Adipocyte (in vitro differentiated cells): ENCODE measurements at regions not wholly inside any gene's neighbourhood (a gene's known extent, or its start where the extent isn't known, plus 50 kb on each side); places are given as distances from the start of the nearest gene placed in this dataset.

Experiments
- DNase-seq: peaks from one replicate; pipeline ENCODE4 v3.0.0-alpha.2; 2015; ENCODE audit warnings: low read depth
- H3K27me3 ChIP-seq: replicated peaks from 2 replicates; pipeline ENCODE4 v1.7.0; 2013; ENCODE audit warnings: mild to moderate bottlenecking, low read length, moderate library complexity; ENCODE audit not compliant: control insufficient read depth, insufficient read depth
- H3K36me3 ChIP-seq: 2 replicates; pipeline ENCODE4 v1.7.0; 2013; ENCODE audit warnings: low read length, mild to moderate bottlenecking, moderate library complexity; ENCODE audit not compliant: control insufficient read depth, insufficient read depth, severe bottlenecking
- H3K4me1 ChIP-seq: 2 replicates; pipeline ENCODE4 v1.7.0; 2013; ENCODE audit warnings: mild to moderate bottlenecking, low read length, moderate library complexity; ENCODE audit not compliant: control insufficient read depth, insufficient read depth
- H3K4me3 ChIP-seq: 2 replicates; pipeline ENCODE4 v1.7.0; 2013; ENCODE audit warnings: mild to moderate bottlenecking, low read length, moderate library complexity
- H3K9ac ChIP-seq: 2 replicates; pipeline ENCODE4 v1.7.0; 2013; ENCODE audit warnings: mild to moderate bottlenecking, low read length, moderate library complexity
- H3K9me3 ChIP-seq: 2 replicates; pipeline ENCODE4 v1.7.0; 2013; ENCODE audit warnings: mild to moderate bottlenecking, low read length, moderate library complexity; ENCODE audit not compliant: control insufficient read depth

DNA sequence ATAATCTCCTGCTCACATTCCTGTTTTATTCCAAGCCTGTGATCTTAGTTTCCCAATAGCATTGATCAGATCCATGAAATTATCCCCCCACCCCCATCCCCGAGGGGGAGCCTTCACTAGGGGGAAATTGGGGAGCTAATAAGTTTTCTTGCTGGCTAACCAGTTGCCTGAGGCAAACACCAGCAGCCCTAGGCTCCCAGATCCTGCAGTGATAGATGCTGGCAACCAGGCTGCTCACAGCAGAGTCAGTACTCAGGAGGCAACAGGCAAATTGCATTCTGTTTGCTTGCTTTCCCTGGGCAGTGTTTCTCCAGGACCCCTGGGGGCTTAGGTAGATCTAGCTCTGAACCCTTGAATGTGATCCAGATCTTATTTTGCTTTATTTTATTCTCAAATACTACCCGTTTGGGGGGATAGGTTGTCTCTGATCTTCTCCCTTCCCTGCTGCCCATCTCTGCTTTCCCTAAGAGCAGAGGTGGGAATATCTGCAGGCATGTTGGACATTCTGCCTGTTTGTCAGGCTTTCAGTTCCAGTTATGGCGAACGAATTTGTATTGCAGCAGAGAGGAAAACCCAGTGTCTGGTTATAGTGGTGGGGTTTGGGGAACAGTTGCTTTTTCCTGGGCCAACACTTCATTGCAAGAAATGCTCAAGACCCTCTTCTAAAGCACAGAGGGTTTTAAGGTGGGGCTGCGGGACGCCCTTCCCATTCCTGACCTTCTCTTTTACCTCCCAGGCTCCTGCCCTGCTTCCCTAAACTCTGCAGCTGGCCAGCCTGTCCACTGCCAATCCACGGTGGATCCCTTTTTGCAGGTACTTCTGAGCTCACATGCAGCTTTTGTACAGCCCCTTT, 289.8 kb upstream of the PLXNA2 start:
- H3K36me3 ChIP-seq, result no peaks in the 10 kb centered on the region
- no peaks in the 10 kb centered on the region for H3K9me3 ChIP-seq
- peaks cover 50% of the 10 kb centered on the region for H3K27me3 ChIP-seq
- no peaks in the 10 kb centered on the region for H3K4me1 ChIP-seq
- H3K9ac ChIP-seq, result no peak overlapping the region
- no peak overlapping the region for H3K4me3 ChIP-seq
- DNase-seq, result no peak

DNA sequence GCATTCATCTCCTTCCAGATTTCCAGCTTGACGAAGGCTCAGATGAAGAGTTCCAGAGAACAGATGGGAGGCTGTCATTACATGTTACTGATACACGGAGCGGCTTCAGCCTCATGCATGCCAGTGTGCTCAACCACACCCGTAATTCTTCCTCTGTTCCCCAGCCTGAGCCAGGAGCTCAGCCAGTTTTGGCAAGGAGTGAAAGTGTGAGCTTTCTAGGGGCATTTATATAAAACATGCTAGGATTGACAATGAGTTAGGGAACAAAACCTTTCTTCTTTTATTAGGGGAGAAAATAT, 290.4 kb upstream of the PLXNA2 start:
- Histone ChIP-seq H3K9ac (no peak overlapping the region), H3K4me3 (no peak overlapping the region), H3K36me3 (no peaks in the 10 kb centered on the region), H3K27me3 (peaks cover 45% of the 10 kb centered on the region), H3K9me3 (no peaks in the 10 kb centered on the region), H3K4me1 (no peaks in the 10 kb centered on the region)
- DNase-seq, result no peak

DNA sequence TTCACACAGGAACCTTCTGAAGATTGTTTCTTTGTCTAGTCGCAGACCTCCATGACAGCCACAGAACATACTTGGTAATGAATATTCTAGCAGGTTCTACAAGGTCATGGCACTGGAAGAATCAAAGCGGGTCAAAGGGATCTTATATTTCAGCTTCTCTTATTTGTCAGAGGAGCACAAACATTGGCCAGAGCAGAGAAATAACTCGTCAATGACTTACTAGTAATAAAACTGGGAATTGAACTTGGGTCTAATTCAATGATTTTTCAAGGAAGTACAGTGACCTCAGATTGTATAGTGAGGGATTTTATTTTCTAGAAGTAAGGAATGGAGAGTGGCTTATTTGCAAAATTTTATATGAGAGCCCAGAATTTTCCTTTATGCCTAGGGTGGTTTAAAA, 290.8 kb upstream of the PLXNA2 start:
- H3K27me3 ChIP-seq, result peaks cover 42% of the 10 kb centered on the region
- H3K4me3 ChIP-seq, result no peak overlapping the region
- no peaks in the 10 kb centered on the region for H3K9me3 ChIP-seq
- DNase-seq, result no peak
- no peaks in the 10 kb centered on the region for H3K4me1 ChIP-seq
- H3K9ac ChIP-seq, result no peak overlapping the region
- H3K36me3 ChIP-seq, result no peaks in the 10 kb centered on the region

DNA sequence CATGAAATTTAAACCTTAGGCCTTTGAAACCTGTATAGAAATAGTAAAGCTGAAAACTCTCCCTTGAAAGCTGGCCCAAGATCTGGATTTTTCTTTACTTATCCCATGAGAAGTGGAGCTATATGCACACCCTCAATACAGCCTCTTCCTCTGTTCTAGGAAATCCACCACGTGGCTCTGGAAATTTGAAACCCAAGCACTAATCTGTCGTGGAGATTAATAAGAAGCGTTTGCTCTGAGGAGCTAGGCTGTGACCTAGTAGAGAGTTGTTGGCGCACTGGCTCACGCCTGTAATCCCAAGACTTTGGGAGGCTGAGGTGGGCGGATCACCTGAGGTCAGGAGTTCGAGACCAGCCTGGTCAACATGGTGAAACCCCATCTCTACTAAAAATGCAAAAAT, 291.3 kb upstream of the PLXNA2 start:
- no peaks in the 10 kb centered on the region for H3K9me3 ChIP-seq
- H3K9ac ChIP-seq, result no peak overlapping the region
- no peaks in the 10 kb centered on the region for H3K4me1 ChIP-seq
- H3K27me3 ChIP-seq, result peaks cover 39% of the 10 kb centered on the region
- H3K36me3 ChIP-seq, result no peaks in the 10 kb centered on the region
- no peak overlapping the region for H3K4me3 ChIP-seq
- no peak for DNase-seq

DNA sequence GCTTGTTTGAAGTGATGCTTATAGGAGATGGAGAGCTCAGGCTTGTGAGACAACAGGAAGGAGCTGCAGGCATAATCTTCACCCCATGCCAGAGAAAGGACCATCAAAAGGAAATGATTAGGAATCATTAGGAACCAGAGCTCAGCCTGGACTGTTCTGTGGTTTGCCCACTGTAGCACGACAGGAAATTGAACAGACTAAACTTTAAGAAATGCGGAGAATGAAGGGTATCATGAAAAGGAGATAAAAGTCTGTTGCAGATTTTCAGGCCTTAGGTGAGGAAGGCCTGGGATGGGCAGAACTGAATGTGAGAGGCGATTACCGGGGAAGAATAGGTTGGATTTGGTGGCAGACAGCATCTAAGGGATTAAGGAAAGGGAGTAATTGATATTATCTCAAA, 292.0 kb upstream of the PLXNA2 start:
- H3K36me3 ChIP-seq, result no peaks in the 10 kb centered on the region
- DNase-seq, result no peak
- no peak overlapping the region for H3K4me3 ChIP-seq
- H3K9me3 ChIP-seq, result no peaks in the 10 kb centered on the region
- H3K9ac ChIP-seq, result no peak overlapping the region
- no peaks in the 10 kb centered on the region for H3K4me1 ChIP-seq
- peaks cover 34% of the 10 kb centered on the region for H3K27me3 ChIP-seq

DNA sequence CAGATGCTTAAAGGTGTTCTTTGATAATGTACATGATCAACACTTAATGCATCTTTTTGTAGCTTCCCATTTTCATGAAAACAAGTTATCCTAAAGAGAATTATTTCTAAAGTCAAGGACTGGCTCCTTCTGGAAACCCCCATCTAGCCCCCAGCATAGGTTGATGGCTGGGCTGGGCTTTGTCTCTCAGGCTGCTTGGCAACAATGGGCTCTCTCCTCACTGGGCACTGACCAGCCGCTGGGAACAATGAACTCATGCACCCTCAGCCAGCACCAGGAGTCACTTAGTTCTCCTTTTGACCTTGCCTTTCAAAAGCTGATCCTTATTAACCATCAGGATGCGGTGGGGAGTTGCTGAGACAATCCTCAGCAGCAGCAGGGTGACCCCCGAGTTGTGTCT, 293.0 kb upstream of the PLXNA2 start:
- no peaks in the 10 kb centered on the region for H3K4me1 ChIP-seq
- H3K36me3 ChIP-seq, result no peaks in the 10 kb centered on the region
- DNase-seq, result no peak
- H3K4me3 ChIP-seq, result no peak overlapping the region
- H3K27me3 ChIP-seq, result peaks cover 27% of the 10 kb centered on the region
- no peak overlapping the region for H3K9ac ChIP-seq
- no peaks in the 10 kb centered on the region for H3K9me3 ChIP-seq

DNA sequence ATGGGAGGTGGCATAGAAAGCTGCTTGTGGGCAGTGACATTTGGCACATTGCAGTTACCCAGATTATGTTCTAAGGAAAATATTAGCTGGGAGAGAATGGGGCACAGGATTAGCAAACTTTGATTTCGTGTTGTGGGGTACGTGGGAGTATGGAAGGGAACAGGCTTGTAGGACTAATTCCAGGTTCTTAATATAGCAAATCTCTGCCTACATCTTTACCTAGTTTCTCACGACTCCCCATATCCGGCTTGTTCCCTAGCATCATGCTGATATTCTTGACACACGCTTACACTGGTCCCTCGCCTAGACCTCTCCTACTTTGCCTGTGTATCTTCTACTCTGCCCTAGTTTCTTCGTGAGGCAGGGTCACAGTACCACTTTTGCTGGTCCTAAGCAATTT, 293.9 kb upstream of the PLXNA2 start:
- Histone ChIP-seq H3K9me3 (no peaks in the 10 kb centered on the region), H3K36me3 (no peaks in the 10 kb centered on the region), H3K9ac (no peak overlapping the region), H3K4me1 (no peaks in the 10 kb centered on the region), H3K27me3 (peaks cover 24% of the 10 kb centered on the region), H3K4me3 (no peak overlapping the region)
- DNase-seq, result no peak

DNA sequence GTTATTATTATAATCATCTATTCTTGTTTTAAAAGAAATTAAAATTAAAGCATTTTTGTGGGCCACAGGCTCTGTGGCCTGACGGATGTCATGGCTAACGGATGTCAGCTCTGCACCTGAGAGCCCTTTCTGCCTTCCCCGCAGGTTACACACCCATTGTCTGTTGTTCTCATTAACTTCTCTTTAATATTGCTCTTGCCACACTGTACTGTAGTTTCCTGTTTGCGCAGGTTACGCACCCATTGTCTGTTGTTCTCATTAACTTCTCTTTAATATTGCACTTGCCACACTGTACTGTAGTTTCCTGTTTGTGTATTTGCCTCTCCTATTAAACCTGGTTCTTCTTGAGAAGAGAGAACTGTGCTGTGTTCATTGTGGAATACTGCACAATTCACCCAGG, 294.4 kb upstream of the PLXNA2 start:
- Histone ChIP-seq H3K9ac (no peak overlapping the region), H3K4me1 (no peaks in the 10 kb centered on the region), H3K9me3 (no peaks in the 10 kb centered on the region), H3K36me3 (no peaks in the 10 kb centered on the region), H3K4me3 (no peak overlapping the region), H3K27me3 (peaks cover 19% of the 10 kb centered on the region)
- DNase-seq, result no peak

DNA sequence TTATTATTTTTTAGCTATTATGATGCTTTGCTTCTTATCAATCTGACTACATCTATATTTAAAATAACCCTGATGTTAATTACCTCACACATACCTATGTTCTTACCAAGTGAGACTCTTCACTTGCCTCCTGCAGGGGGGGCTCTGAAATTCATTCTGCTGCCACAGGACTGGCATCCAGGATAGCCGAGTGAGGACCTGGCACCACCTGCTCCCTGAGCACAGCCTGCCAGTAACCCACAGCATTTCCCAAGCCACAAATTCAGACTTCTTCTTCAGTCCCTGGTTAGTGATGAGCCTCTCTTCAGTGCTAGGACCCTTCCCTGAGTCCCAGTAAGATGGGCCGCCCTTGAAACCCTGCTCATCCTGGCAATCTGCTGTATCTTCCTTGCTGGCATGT, 296.5 kb upstream of the PLXNA2 start:
- Histone ChIP-seq H3K4me1 (no peaks in the 10 kb centered on the region), H3K9me3 (no peaks in the 10 kb centered on the region), H3K36me3 (no peaks in the 10 kb centered on the region), H3K4me3 (no peak overlapping the region), H3K27me3 (peaks cover 5% of the 10 kb centered on the region), H3K9ac (no peak overlapping the region)
- no peak for DNase-seq

DNA sequence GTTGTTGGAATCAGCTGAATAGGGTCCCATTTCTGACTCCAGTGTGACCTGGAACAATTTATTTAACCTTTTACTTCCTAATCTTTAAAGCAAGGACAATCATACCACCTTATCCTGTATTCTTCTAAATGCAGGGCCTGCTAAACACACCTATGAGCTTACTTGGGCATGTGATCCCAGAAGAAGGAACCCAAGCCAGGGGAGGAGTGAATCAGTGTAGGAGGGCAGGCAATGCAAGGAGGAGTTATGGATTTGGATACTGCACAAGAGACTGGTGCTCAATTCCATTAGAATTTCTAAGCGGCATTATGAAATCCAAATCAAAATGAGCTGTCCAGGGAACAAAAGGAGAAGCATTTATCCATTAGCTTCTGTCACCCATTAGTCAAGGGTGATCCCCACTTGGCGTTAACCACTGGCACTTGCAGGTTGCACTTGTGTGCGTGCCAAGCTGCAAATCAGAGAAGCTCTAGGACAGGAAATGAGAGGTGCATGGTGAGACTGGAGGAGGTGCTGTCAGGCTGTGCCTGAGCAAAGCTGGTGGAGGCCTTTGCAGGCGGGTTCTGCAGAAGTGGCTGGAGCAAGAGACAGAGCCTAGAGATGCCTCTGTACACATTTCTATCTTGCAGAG, 297.2 kb upstream of the PLXNA2 start:
- Histone ChIP-seq H3K4me3 (no peak overlapping the region), H3K36me3 (no peaks in the 10 kb centered on the region), H3K9ac (no peak overlapping the region), H3K4me1 (no peaks in the 10 kb centered on the region), H3K27me3 (peaks cover 4% of the 10 kb centered on the region), H3K9me3 (no peaks in the 10 kb centered on the region)
- DNase-seq, result no peak

DNA sequence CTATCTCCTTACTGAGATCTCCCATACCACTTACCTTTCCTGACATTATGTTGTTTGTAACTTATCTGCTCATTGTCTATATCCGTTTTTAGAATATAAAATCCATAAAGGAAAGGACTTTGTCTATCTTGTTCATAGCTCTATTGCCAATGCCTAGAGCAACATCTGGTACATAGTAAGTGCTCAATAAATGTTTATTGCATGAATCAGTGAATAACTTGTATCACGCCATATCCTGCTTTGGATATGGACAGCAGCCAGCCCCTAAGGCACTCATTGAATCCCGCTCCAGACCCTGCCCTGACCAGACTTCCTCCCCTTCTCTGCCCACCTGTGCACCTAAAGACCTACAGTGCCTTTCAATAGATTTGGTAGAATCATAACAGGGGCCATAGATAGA, 298.1 kb upstream of the PLXNA2 start:
- no peak for DNase-seq

DNA sequence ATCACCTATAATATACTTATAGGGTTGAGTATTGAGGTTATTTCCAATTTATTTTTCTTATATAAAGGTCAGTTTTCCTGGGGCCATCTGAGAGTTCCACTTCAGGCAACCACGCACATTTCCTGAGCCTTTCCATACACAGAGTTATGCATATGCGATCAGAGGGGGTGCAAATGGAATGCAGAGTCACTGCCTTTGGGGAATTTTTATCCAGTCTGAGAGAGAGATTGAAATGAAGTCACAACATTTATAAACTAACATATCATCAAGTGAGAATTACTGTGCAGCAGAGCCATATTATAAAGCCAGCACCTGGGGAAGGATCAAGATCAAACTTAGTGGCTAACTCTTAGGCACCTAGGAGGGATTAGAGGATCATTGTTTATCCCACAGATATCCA, 299.9 kb upstream of the PLXNA2 start:
- no peak for DNase-seq
- Histone ChIP-seq H3K4me1 (no peaks in the 10 kb centered on the region), H3K4me3 (no peak overlapping the region), H3K9me3 (no peaks in the 10 kb centered on the region), H3K27me3 (no peaks in the 10 kb centered on the region), H3K9ac (no peak overlapping the region), H3K36me3 (no peaks in the 10 kb centered on the region)

More for the DNA sequence above, 298.1 kb upstream of the PLXNA2 start:
- Histone ChIP-seq H3K9ac (no peak overlapping the region), H3K4me1 (no peaks in the 10 kb centered on the region), H3K9me3 (no peaks in the 10 kb centered on the region), H3K27me3 (no peaks in the 10 kb centered on the region), H3K4me3 (no peak overlapping the region), H3K36me3 (no peaks in the 10 kb centered on the region)
